SK-N-SH treated with all-trans-retinoic acid at 6 μM for 48 hours (cell line): ENCODE measurements at regions not wholly inside any gene's neighbourhood (a gene's known extent, or its start where the extent isn't known, plus 50 kb on each side); places are given as distances from the start of the nearest gene placed in this dataset.

ENCODE experiments used
- ESRRG ChIP-seq: fragments of 250-450 bp; sonication (Bioruptor Pico); IDR thresholded peaks from 2 replicates; pipeline ENCODE4 v1.6.1; 2021; ENCODE audit warnings: mild to moderate bottlenecking
- GLIS3 ChIP-seq: fragments of 250-450 bp; sonication (Bioruptor Pico); IDR thresholded peaks from 2 replicates; pipeline ENCODE4 v1.5.0; 2020; ENCODE audit warnings: mild to moderate bottlenecking, moderate library complexity
- PPARA ChIP-seq: fragments of 250-450 bp; sonication (Bioruptor Pico); IDR thresholded peaks from 2 replicates; pipeline ENCODE4 v1.5.0; 2020; ENCODE audit warnings: mild to moderate bottlenecking, borderline replicate concordance
- SNAI2 ChIP-seq: fragments of 250-450 bp; sonication (Bioruptor Pico); IDR thresholded peaks from 2 replicates; pipeline ENCODE4 v1.5.0; 2020; ENCODE audit warnings: mild to moderate bottlenecking, moderate library complexity
- ZFP3 ChIP-seq: fragments of 250-450 bp; sonication (Bioruptor Pico); IDR thresholded peaks from 2 replicates; pipeline ENCODE4 v1.5.0; 2020; ENCODE audit warnings: mild to moderate bottlenecking, moderate library complexity
- ZNF70 ChIP-seq: fragments of 450-650 bp; formaldehyde crosslinking; IDR thresholded peaks from 2 replicates; pipeline ENCODE4 v1.5.0; 2020; ENCODE audit warnings: mild to moderate bottlenecking, moderate library complexity
- TF ChIP-seq, protein P1 (sequence below): fragments of 250-450 bp; sonication (Bioruptor Pico); IDR thresholded peaks from 2 replicates; pipeline ENCODE4 v1.8.0; 2021; ENCODE audit warnings: low read depth, mild to moderate bottlenecking, moderate library complexity, borderline replicate concordance
- TF ChIP-seq, protein P2 (sequence below): fragments of 250-450 bp; sonication (Bioruptor Pico); IDR thresholded peaks from 2 replicates; pipeline ENCODE4 v1.5.1; 2021; ENCODE audit warnings: mild to moderate bottlenecking, moderate library complexity
- TF ChIP-seq, protein P3 (sequence below): fragments of 250-450 bp; sonication (Bioruptor Pico); IDR thresholded peaks from 2 replicates; pipeline ENCODE4 v1.5.1; 2020; ENCODE audit warnings: low read depth, mild to moderate bottlenecking, moderate library complexity

DNA sequence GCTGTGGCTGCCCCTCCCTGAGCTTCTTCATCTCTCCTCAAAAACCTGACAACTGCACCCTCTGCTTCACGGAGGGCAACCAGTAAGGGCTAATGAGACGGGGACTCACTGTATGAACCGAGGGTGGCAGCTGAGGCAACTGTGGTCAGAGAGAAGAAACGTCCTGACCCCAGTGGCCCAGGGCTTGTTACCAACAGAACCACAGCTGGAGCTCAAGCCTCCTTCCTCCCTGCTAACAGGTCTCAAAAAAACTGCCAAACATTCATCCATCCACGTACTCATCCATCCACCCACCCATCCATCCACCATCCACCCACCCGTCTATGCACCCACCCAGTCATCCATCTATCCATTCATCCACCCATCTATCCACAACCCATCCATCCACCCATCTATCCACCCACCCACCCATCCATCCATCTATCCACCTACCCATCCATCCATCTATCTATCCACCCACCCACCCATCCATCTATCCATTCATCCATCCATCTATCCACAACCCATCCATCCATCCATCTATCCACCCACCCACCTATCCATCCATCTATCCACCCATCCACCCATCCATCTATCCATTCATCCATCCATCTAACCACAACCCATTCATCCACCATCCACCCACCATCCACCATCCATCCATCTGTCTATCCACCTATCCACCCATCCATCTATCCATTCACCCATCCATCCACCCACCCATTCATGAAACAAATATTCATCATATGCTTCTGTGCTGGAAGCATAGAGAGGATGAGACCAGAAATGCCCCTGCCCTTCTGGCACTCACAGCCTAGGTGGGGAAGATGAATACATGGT is 111.7 kb downstream of the PDGFA start:
- TF ChIP-seq, protein P1, sequence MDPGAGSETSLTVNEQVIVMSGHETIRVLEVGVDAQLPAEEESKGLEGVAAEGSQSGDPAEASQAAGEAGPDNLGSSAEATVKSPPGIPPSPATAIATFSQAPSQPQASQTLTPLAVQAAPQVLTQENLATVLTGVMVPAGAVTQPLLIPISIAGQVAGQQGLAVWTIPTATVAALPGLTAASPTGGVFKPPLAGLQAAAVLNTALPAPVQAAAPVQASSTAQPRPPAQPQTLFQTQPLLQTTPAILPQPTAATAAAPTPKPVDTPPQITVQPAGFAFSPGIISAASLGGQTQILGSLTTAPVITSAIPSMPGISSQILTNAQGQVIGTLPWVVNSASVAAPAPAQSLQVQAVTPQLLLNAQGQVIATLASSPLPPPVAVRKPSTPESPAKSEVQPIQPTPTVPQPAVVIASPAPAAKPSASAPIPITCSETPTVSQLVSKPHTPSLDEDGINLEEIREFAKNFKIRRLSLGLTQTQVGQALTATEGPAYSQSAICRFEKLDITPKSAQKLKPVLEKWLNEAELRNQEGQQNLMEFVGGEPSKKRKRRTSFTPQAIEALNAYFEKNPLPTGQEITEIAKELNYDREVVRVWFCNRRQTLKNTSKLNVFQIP (CRISPR knock-in tag), result no peak
- TF ChIP-seq, protein P2, sequence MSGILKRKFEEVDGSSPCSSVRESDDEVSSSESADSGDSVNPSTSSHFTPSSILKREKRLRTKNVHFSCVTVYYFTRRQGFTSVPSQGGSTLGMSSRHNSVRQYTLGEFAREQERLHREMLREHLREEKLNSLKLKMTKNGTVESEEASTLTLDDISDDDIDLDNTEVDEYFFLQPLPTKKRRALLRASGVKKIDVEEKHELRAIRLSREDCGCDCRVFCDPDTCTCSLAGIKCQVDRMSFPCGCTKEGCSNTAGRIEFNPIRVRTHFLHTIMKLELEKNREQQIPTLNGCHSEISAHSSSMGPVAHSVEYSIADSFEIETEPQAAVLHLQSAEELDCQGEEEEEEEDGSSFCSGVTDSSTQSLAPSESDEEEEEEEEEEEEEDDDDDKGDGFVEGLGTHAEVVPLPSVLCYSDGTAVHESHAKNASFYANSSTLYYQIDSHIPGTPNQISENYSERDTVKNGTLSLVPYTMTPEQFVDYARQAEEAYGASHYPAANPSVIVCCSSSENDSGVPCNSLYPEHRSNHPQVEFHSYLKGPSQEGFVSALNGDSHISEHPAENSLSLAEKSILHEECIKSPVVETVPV (CRISPR knock-in tag), result no peak
- no peak for TF ChIP-seq ZFP3 (CRISPR knock-in tag)
- no peak for TF ChIP-seq ZNF70 (CRISPR knock-in tag)
- TF ChIP-seq PPARA (CRISPR knock-in tag), result no peak
- TF ChIP-seq GLIS3 (CRISPR knock-in tag), result no peak
- TF ChIP-seq SNAI2 (CRISPR knock-in tag), result no peak
- TF ChIP-seq ESRRG, result no peak
- TF ChIP-seq, protein P3, sequence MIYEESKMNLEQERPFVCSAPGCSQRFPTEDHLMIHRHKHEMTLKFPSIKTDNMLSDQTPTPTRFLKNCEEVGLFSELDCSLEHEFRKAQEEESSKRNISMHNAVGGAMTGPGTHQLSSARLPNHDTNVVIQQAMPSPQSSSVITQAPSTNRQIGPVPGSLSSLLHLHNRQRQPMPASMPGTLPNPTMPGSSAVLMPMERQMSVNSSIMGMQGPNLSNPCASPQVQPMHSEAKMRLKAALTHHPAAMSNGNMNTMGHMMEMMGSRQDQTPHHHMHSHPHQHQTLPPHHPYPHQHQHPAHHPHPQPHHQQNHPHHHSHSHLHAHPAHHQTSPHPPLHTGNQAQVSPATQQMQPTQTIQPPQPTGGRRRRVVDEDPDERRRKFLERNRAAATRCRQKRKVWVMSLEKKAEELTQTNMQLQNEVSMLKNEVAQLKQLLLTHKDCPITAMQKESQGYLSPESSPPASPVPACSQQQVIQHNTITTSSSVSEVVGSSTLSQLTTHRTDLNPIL (CRISPR knock-in tag), result no peak
